Stimulated activated CD8-positive, alpha-beta memory T cell treated with anti-CD3 and anti-CD28 coated beads, Interleukin-7, amount 100 ng/mL, for 1 hour (primary cell): ENCODE measurements at regions not wholly inside any gene's neighbourhood (a gene's known extent, or its start where the extent isn't known, plus 50 kb on each side); places are given as distances from the start of the nearest gene placed in this dataset.

Experiments used
- DNase-seq, 2 donors: peaks; one replicate each; pipeline ENCODE4 v3.0.0-alpha.2; 2020; ENCODE audit warnings: low read depth in 2 of 2

GRCh38 chr5:124234022-124234769 lies 512.2 kb downstream of the ZNF608 start:
- DNase-seq, result no peak

- no peak for DNase-seq
These were observed 513.9 kb downstream of the ZNF608 start for GRCh38 chr5:124232515-124232914.

GRCh38 chr5:124231802-124232201 lies 514.6 kb downstream of the ZNF608 start:
- no peak for DNase-seq

- no peak for DNase-seq
These were observed 515.2 kb downstream of the ZNF608 start for GRCh38 chr5:124231230-124231629.

GRCh38 chr5:124230456-124230855 lies 516.0 kb downstream of the ZNF608 start:
- no peak for DNase-seq

GRCh38 chr5:124229352-124229751 lies 517.1 kb downstream of the ZNF608 start:
- no peak for DNase-seq

- no peak for DNase-seq
These were observed 518.5 kb downstream of the ZNF608 start for GRCh38 chr5:124227914-124228313.

- DNase-seq, result no peak
These were observed 526.0 kb downstream of the ZNF608 start for GRCh38 chr5:124220418-124220817.

- no peak for DNase-seq
These were observed 533.5 kb downstream of the ZNF608 start for GRCh38 chr5:124212934-124213333.

- no peak for DNase-seq
These were observed 536.1 kb downstream of the ZNF608 start for GRCh38 chr5:124210111-124210910.

GRCh38 chr5:124207118-124207517 lies 539.3 kb downstream of the ZNF608 start:
- DNase-seq, result no peak

- DNase-seq, result no peak
These were observed 539.9 kb downstream of the ZNF608 start for GRCh38 chr5:124206540-124206939.

GRCh38 chr5:124203303-124203702 lies 543.1 kb downstream of the ZNF608 start:
- DNase-seq, result no peak

GRCh38 chr5:124200381-124200780 lies 546.1 kb downstream of the ZNF608 start:
- no peak for DNase-seq

- DNase-seq, result no peak
These were observed 546.5 kb downstream of the ZNF608 start for GRCh38 chr5:124199893-124200292.

- no peak for DNase-seq
These were observed 551.0 kb downstream of the ZNF608 start for GRCh38 chr5:124195411-124195810.

- no peak for DNase-seq
These were observed 552.2 kb downstream of the ZNF608 start for GRCh38 chr5:124194282-124194681.

- DNase-seq, result no peak
These were observed 553.1 kb downstream of the ZNF608 start for GRCh38 chr5:124193371-124193789.

GRCh38 chr5:124192716-124193115 lies 553.7 kb downstream of the ZNF608 start:
- no peak for DNase-seq

GRCh38 chr5:124185716-124186115 lies 560.7 kb downstream of the ZNF608 start:
- no peak for DNase-seq

GRCh38 chr5:124182133-124182532 lies 564.3 kb downstream of the ZNF608 start:
- no peak for DNase-seq

- no peak for DNase-seq
These were observed 565.5 kb downstream of the ZNF608 start for GRCh38 chr5:124180875-124181461.
